ENCODE measurements at regions not wholly inside any gene's neighbourhood (a gene's known extent, or its start where the extent isn't known, plus 50 kb on each side); places are given as distances from the start of the nearest gene placed in this dataset.

- TF ChIP-seq USF1 (IDR thresholded peaks at IDR 0.05) (no peak), YY1 (IDR thresholded peaks at IDR 0.05; ENCODE audit: low read depth) (no peak), RAD21 (IDR thresholded peaks at IDR 0.05; ENCODE audit: low read depth) (no peak), EP300 (IDR thresholded peaks at IDR 0.05; ENCODE audit: borderline replicate concordance) (no peak), TEAD4 (IDR thresholded peaks at IDR 0.05) (no peak), ZBTB7A (IDR thresholded peaks at IDR 0.05; ENCODE audit: low read depth) (no peak), EGR1 (IDR thresholded peaks at IDR 0.05) (no peak)
Measured at GRCh38 chr6:78435671-78436070, 431.7 kb upstream of the IRAK1BP1 start.

- TF ChIP-seq TCF12 (IDR thresholded peaks at IDR 0.05; ENCODE audit: low read depth) (no peak), RAD21 (IDR thresholded peaks at IDR 0.05; ENCODE audit: low read depth) (peak; percentile 55), REST (IDR thresholded peaks at IDR 0.05; ENCODE audit: low read depth) (no peak), YY1 (IDR thresholded peaks at IDR 0.05; ENCODE audit: low read depth) (no peak), ZBTB7A (IDR thresholded peaks at IDR 0.05; ENCODE audit: low read depth) (no peak), CREB1 (IDR thresholded peaks at IDR 0.05; ENCODE audit: low read depth) (no peak)
Measured at GRCh38 chr6:78436335-78436734, 431.0 kb upstream of the IRAK1BP1 start.

- TF ChIP-seq FOXM1 (IDR thresholded peaks at IDR 0.05; ENCODE audit: borderline replicate concordance, low read depth): no peak
Measured at GRCh38 chr6:78438135-78438534, 429.2 kb upstream of the IRAK1BP1 start.

GRCh38 chr6:78460711-78461110 lies 406.6 kb upstream of the IRAK1BP1 start:
- no peak for TF ChIP-seq TCF12 (IDR thresholded peaks at IDR 0.05; ENCODE audit: low read depth)
- no peak for TF ChIP-seq RAD21 (IDR thresholded peaks at IDR 0.05; ENCODE audit: low read depth)
- no peak for TF ChIP-seq NFIC (IDR thresholded peaks at IDR 0.05)
- TF ChIP-seq REST (IDR thresholded peaks at IDR 0.05; ENCODE audit: low read depth): no peak
- TF ChIP-seq YY1 (IDR thresholded peaks at IDR 0.05; ENCODE audit: low read depth): no peak
- TF ChIP-seq EGR1 (IDR thresholded peaks at IDR 0.05): no peak
- TF ChIP-seq USF1 (IDR thresholded peaks at IDR 0.05): no peak
- TF ChIP-seq EP300 (IDR thresholded peaks at IDR 0.05; ENCODE audit: borderline replicate concordance): no peak
- TF ChIP-seq FOXM1 (IDR thresholded peaks at IDR 0.05; ENCODE audit: borderline replicate concordance, low read depth): no peak
- no peak for TF ChIP-seq TAF1 (IDR thresholded peaks at IDR 0.05; ENCODE audit: low read depth)

GRCh38 chr6:78462728-78463127 lies 404.6 kb upstream of the IRAK1BP1 start:
- TF ChIP-seq CREB1 (IDR thresholded peaks at IDR 0.05; ENCODE audit: low read depth): no peak
- no peak for TF ChIP-seq MAX (IDR thresholded peaks at IDR 0.05)
- TF ChIP-seq EGR1 (IDR thresholded peaks at IDR 0.05): no peak
- TF ChIP-seq TAF1 (IDR thresholded peaks at IDR 0.05; ENCODE audit: low read depth): no peak
- no peak for TF ChIP-seq YY1 (IDR thresholded peaks at IDR 0.05; ENCODE audit: low read depth)
- no peak for TF ChIP-seq TEAD4 (IDR thresholded peaks at IDR 0.05)
- TF ChIP-seq CEBPB (IDR thresholded peaks at IDR 0.05): no peak
- no peak for TF ChIP-seq TCF12 (IDR thresholded peaks at IDR 0.05; ENCODE audit: low read depth)
- no peak for TF ChIP-seq REST (IDR thresholded peaks at IDR 0.05; ENCODE audit: low read depth)
- TF ChIP-seq FOXM1 (IDR thresholded peaks at IDR 0.05; ENCODE audit: borderline replicate concordance, low read depth): no peak
- no peak for TF ChIP-seq ZBTB7A (IDR thresholded peaks at IDR 0.05; ENCODE audit: low read depth)
- TF ChIP-seq USF1 (IDR thresholded peaks at IDR 0.05): no peak
- TF ChIP-seq EP300 (IDR thresholded peaks at IDR 0.05; ENCODE audit: borderline replicate concordance): no peak
- no peak for TF ChIP-seq RAD21 (IDR thresholded peaks at IDR 0.05; ENCODE audit: low read depth)
- no peak for TF ChIP-seq NFIC (IDR thresholded peaks at IDR 0.05)

Measured in Ishikawa (cell line).